Suprapubic skin (tissue), 3 donors: ENCODE measurements at regions not wholly inside any gene's neighbourhood (a gene's known extent, or its start where the extent isn't known, plus 50 kb on each side); places are given as distances from the start of the nearest gene placed in this dataset.

Experiments used
- POLR2AphosphoS5 ChIP-seq, 3 donors: sonication (generic); formaldehyde crosslinking; IDR thresholded peaks; one replicate each; pipeline ENCODE4 v1.6.1; 2017; ENCODE audit warnings: antibody characterized with exemption in 3 of 3
- TF ChIP-seq, protein P1 (sequence below), 2 donors: fragments of 200-600 bp in 1 of 2; fragments of 450-650 bp in 1 of 2; sonication (generic) in 1 of 2; IDR thresholded peaks; one replicate each; pipeline ENCODE4 v1.5.1; 2016 to 2019; ENCODE audit warnings: antibody characterized with exemption in 2 of 2, mild to moderate bottlenecking in 1 of 2, moderate library complexity in 1 of 2

DNA sequence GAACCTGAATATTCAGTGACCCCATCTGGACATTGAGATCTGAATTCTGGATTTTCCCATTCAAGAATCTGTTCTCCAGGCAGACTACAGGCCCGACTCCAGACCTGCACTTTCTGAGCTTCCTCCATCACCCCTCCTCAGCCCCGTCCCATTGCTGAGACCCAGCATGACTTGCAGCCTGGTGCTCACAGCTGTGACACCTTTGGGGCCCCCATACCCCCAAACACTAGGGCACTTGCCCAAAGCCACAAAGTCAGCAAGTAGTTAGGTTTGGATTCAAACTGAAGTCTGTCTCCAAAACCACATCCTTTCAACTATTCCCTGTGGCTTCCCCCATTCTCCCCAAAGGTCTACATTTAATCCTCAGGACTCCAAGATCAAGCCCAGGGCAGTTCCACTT, 128.2 kb upstream of the ZBED5 start:
- TF ChIP-seq POLR2AphosphoS5 (IDR thresholded peaks at IDR 0.05) = no peak
- TF ChIP-seq, protein P1, sequence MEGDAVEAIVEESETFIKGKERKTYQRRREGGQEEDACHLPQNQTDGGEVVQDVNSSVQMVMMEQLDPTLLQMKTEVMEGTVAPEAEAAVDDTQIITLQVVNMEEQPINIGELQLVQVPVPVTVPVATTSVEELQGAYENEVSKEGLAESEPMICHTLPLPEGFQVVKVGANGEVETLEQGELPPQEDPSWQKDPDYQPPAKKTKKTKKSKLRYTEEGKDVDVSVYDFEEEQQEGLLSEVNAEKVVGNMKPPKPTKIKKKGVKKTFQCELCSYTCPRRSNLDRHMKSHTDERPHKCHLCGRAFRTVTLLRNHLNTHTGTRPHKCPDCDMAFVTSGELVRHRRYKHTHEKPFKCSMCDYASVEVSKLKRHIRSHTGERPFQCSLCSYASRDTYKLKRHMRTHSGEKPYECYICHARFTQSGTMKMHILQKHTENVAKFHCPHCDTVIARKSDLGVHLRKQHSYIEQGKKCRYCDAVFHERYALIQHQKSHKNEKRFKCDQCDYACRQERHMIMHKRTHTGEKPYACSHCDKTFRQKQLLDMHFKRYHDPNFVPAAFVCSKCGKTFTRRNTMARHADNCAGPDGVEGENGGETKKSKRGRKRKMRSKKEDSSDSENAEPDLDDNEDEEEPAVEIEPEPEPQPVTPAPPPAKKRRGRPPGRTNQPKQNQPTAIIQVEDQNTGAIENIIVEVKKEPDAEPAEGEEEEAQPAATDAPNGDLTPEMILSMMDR (IDR thresholded peaks at IDR 0.05) = no peak
